WTC11 (cell line): ENCODE measurements at regions not wholly inside any gene's neighbourhood (a gene's known extent, or its start where the extent isn't known, plus 50 kb on each side); places are given as distances from the start of the nearest gene placed in this dataset.

Source experiments
- ATAC-seq: fragments of 200-7000 bp; cut with Tn5 transposase; 2 replicates; pipeline ENCODE4 v1.10.0; 2021; ENCODE audit warnings: mild to moderate bottlenecking, moderate library complexity
- CTCF ChIA-PET: fragments of 300-600 bp; sonication (Branson Sonifier 250); formaldehyde crosslinking; loops from one replicate; lab custom pipeline; 2021; ENCODE audit warnings: antibody characterized with exemption; lab: Charles Lee
- POLR2A ChIA-PET: fragments of 350-600 bp; sonication (Branson Sonifier 250); formaldehyde crosslinking; loops from one replicate; lab custom pipeline; 2021; ENCODE audit warnings: antibody characterized with exemption; lab: Charles Lee
- DNase-seq: peaks from one replicate; pipeline ENCODE4 v3.0.0; 2021; ENCODE audit warnings: low spot score
- H3K27ac Mint-ChIP-seq: 2 replicates; pipeline ENCODE4 v1.8.0; 2021; ENCODE audit warnings: mixed read lengths
- H3K27me3 Mint-ChIP-seq: 2 replicates; pipeline ENCODE4 v1.8.0; 2021; ENCODE audit warnings: low read depth, mild to moderate bottlenecking, moderate library complexity, mixed read lengths
- H3K36me3 Mint-ChIP-seq: 2 replicates; pipeline ENCODE4 v1.8.0; 2021; ENCODE audit warnings: mixed read lengths
- H3K4me1 Mint-ChIP-seq: 2 replicates; pipeline ENCODE4 v1.8.0; 2022; ENCODE audit warnings: mixed read lengths
- H3K4me3 Mint-ChIP-seq: 2 replicates; pipeline ENCODE4 v1.8.0; 2021; ENCODE audit warnings: mild to moderate bottlenecking, moderate library complexity, mixed read lengths
- H3K9me3 Mint-ChIP-seq: 2 replicates; pipeline ENCODE4 v1.8.0; 2021; ENCODE audit warnings: mixed read lengths
- CBFB ChIP-seq: sonication (generic); formaldehyde crosslinking; IDR thresholded peaks from 2 replicates; pipeline ENCODE4 v1.8.1; 2022; ENCODE audit warnings: mild to moderate bottlenecking, low read depth, missing genetic modification reagents
- E2F4 ChIP-seq: sonication (generic); formaldehyde crosslinking; IDR thresholded peaks from 2 replicates; pipeline ENCODE4 v1.8.1; 2022; ENCODE audit warnings: low read depth, mild to moderate bottlenecking, moderate library complexity, missing genetic modification reagents, borderline replicate concordance
- ELF4 ChIP-seq: sonication (generic); formaldehyde crosslinking; IDR thresholded peaks from 2 replicates; pipeline ENCODE4 v1.8.1; 2022; ENCODE audit warnings: low read depth, mild to moderate bottlenecking, moderate library complexity, missing genetic modification reagents
- EMX1 ChIP-seq: fragments of 250-450 bp; sonication (Bioruptor Pico); IDR thresholded peaks from 2 replicates; pipeline ENCODE4 v1.8.0; 2021; ENCODE audit warnings: mild to moderate bottlenecking
- GTF2I ChIP-seq: fragments of 250-450 bp; sonication (Bioruptor Pico); conservative IDR thresholded peaks from 2 replicates; pipeline ENCODE4 v1.4.0; 2021; ENCODE audit warnings: mild to moderate bottlenecking
- JAZF1 ChIP-seq: fragments of 250-450 bp; sonication (Bioruptor Pico); IDR thresholded peaks from 2 replicates; pipeline ENCODE4 v1.9.0; 2021; ENCODE audit warnings: moderate library complexity, mild to moderate bottlenecking, inconsistent platforms
- JUN ChIP-seq: sonication (generic); formaldehyde crosslinking; IDR thresholded peaks from 2 replicates; pipeline ENCODE4 v1.8.0; 2023; ENCODE audit warnings: mild to moderate bottlenecking, missing genetic modification reagents
- MAX ChIP-seq: sonication (generic); formaldehyde crosslinking; IDR thresholded peaks from 2 replicates; pipeline ENCODE4 v1.8.0; 2022; ENCODE audit warnings: mild to moderate bottlenecking, missing genetic modification reagents
- MYBL2 ChIP-seq: sonication (generic); formaldehyde crosslinking; IDR thresholded peaks from 2 replicates; pipeline ENCODE4 v1.8.1; 2023; ENCODE audit warnings: mild to moderate bottlenecking, moderate library complexity, missing genetic modification reagents
- NR3C1 ChIP-seq: sonication (generic); formaldehyde crosslinking; conservative IDR thresholded peaks from 2 replicates; pipeline ENCODE4 v1.8.1; 2023; ENCODE audit warnings: low read depth, mild to moderate bottlenecking, missing genetic modification reagents
- RELA ChIP-seq: sonication (generic); formaldehyde crosslinking; IDR thresholded peaks from 2 replicates; pipeline ENCODE4 v1.8.1; 2022; ENCODE audit warnings: missing genetic modification reagents, mild to moderate bottlenecking, borderline replicate concordance
- SMAD3 ChIP-seq: sonication (generic); formaldehyde crosslinking; IDR thresholded peaks from 2 replicates; pipeline ENCODE4 v1.8.0; 2022; ENCODE audit warnings: missing genetic modification reagents, mild to moderate bottlenecking, borderline replicate concordance
- SMAD4 ChIP-seq: sonication (generic); formaldehyde crosslinking; IDR thresholded peaks from 2 replicates; pipeline ENCODE4 v1.8.0; 2022; ENCODE audit warnings: mild to moderate bottlenecking, missing genetic modification reagents
- SP1 ChIP-seq: sonication (generic); formaldehyde crosslinking; conservative IDR thresholded peaks from 2 replicates; pipeline ENCODE4 v1.8.1; 2022; ENCODE audit warnings: missing genetic modification reagents
- TEAD1 ChIP-seq: sonication (generic); formaldehyde crosslinking; IDR thresholded peaks from 2 replicates; pipeline ENCODE4 v1.8.0; 2022; ENCODE audit warnings: mild to moderate bottlenecking, missing genetic modification reagents
- TP53 ChIP-seq: sonication (generic); formaldehyde crosslinking; IDR thresholded peaks from 2 replicates; pipeline ENCODE4 v1.8.1; 2023; ENCODE audit warnings: mild to moderate bottlenecking, missing genetic modification reagents
- ZBTB43 ChIP-seq: sonication (generic); formaldehyde crosslinking; IDR thresholded peaks from 2 replicates; pipeline ENCODE4 v1.8.1; 2023; ENCODE audit warnings: mild to moderate bottlenecking, missing genetic modification reagents
- ZNF219 ChIP-seq: sonication (generic); formaldehyde crosslinking; IDR thresholded peaks from 2 replicates; pipeline ENCODE4 v1.8.0; 2023; ENCODE audit warnings: missing genetic modification reagents, mild to moderate bottlenecking, borderline replicate concordance
- ZNF425 ChIP-seq: fragments of 250-450 bp; sonication (Bioruptor Pico); conservative IDR thresholded peaks from 2 replicates; pipeline ENCODE4 v1.9.0; 2021; ENCODE audit warnings: mild to moderate bottlenecking
- TF ChIP-seq, protein P1 (sequence below): sonication (generic); formaldehyde crosslinking; IDR thresholded peaks from 2 replicates; pipeline ENCODE4 v1.8.1; 2022; ENCODE audit warnings: missing genetic modification reagents, borderline replicate concordance
- TF ChIP-seq, protein P2 (sequence below): sonication (generic); formaldehyde crosslinking; IDR thresholded peaks from 2 replicates; pipeline ENCODE4 v1.8.0; 2023; ENCODE audit warnings: missing genetic modification reagents
- TF ChIP-seq, protein P3 (sequence below): sonication (generic); formaldehyde crosslinking; IDR thresholded peaks from 2 replicates; pipeline ENCODE4 v1.8.1; 2022; ENCODE audit warnings: mild to moderate bottlenecking, missing genetic modification reagents, moderate library complexity, borderline replicate concordance
- TF ChIP-seq, protein P4 (sequence below): fragments of 250-450 bp; sonication (Bioruptor Pico); IDR thresholded peaks from 2 replicates; pipeline ENCODE4 v2.1.2; 2022; ENCODE audit warnings: mild to moderate bottlenecking, moderate library complexity

- no peak overlapping the region for H3K4me3 Mint-ChIP-seq
- TF ChIP-seq E2F4 (CRISPR knock-in tag) (no peak), RELA (CRISPR knock-in tag) (no peak), ZNF219 (CRISPR knock-in tag) (no peak), SMAD4 (CRISPR knock-in tag) (no peak), CBFB (no peak), ZBTB43 (no peak), GTF2I (CRISPR knock-in tag) (no peak), TEAD1 (no peak), NR3C1 (no peak), MYBL2 (no peak), JAZF1 (CRISPR knock-in tag) (no peak), TP53 (no peak), JUN (CRISPR knock-in tag) (no peak), SP1 (CRISPR knock-in tag) (no peak)
- TF ChIP-seq, protein P1, sequence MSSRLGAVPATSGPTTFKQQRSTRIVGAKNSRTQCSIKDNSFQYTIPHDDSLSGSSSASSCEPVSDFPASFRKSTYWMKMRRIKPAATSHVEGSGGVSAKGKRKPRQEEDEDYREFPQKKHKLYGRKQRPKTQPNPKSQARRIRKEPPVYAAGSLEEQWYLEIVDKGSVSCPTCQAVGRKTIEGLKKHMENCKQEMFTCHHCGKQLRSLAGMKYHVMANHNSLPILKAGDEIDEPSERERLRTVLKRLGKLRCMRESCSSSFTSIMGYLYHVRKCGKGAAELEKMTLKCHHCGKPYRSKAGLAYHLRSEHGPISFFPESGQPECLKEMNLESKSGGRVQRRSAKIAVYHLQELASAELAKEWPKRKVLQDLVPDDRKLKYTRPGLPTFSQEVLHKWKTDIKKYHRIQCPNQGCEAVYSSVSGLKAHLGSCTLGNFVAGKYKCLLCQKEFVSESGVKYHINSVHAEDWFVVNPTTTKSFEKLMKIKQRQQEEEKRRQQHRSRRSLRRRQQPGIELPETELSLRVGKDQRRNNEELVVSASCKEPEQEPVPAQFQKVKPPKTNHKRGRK, result no peak
- TF ChIP-seq, protein P2, sequence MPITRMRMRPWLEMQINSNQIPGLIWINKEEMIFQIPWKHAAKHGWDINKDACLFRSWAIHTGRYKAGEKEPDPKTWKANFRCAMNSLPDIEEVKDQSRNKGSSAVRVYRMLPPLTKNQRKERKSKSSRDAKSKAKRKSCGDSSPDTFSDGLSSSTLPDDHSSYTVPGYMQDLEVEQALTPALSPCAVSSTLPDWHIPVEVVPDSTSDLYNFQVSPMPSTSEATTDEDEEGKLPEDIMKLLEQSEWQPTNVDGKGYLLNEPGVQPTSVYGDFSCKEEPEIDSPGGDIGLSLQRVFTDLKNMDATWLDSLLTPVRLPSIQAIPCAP (CRISPR knock-in tag), result no peak
- TF ChIP-seq, protein P3, sequence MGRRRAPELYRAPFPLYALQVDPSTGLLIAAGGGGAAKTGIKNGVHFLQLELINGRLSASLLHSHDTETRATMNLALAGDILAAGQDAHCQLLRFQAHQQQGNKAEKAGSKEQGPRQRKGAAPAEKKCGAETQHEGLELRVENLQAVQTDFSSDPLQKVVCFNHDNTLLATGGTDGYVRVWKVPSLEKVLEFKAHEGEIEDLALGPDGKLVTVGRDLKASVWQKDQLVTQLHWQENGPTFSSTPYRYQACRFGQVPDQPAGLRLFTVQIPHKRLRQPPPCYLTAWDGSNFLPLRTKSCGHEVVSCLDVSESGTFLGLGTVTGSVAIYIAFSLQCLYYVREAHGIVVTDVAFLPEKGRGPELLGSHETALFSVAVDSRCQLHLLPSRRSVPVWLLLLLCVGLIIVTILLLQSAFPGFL (CRISPR knock-in tag), result no peak
- DNase-seq (no peak), ATAC-seq (no peak)
- H3K9me3 Mint-ChIP-seq, result peaks cover 12% of the 10 kb centered on the region
- H3K36me3 Mint-ChIP-seq, result peaks cover 3% of the 10 kb centered on the region; the same call in 1 of the 2 replicates
- H3K27me3 Mint-ChIP-seq, result no peaks in the 10 kb centered on the region
- ChIA-PET CTCF (interaction anchor here (0.6 to 1.0 kb wide), 2 partner anchors 33 to 162 kb away, joined by 3 to 4 read pairs; no protein-coding TSS in a partner anchor), POLR2A (interaction anchor here (0.5 kb wide), 1 partner anchor 124 kb away, joined by 3 read pairs; no protein-coding TSS in a partner anchor)
- H3K4me1 Mint-ChIP-seq, result peaks cover 12% of the 10 kb centered on the region
- H3K27ac Mint-ChIP-seq, result no peak overlapping the region
Observed at GRCh38 chr20:57932227-57932864, 222.5 kb upstream of the PMEPA1 start.

- Mint-ChIP-seq H3K27me3 (peaks cover 9% of the 10 kb centered on the region; the same call in 1 of the 2 replicates), H3K4me1 (peaks cover 1% of the 10 kb centered on the region), H3K4me3 (no peak overlapping the region), H3K36me3 (peaks cover 11% of the 10 kb centered on the region), H3K9me3 (peaks cover 20% of the 10 kb centered on the region), H3K27ac (no peak overlapping the region)
- CTCF ChIA-PET, result interaction anchor here (0.7 kb wide), 1 partner anchor 8 kb away, joined by 3 read pairs; no protein-coding TSS in a partner anchor
- DNase-seq (no peak), ATAC-seq (no peak)
- POLR2A ChIA-PET, result no interaction called here
- TF ChIP-seq RELA (CRISPR knock-in tag) (no peak), ZNF425 (CRISPR knock-in tag) (no peak), TEAD1 (no peak), EMX1 (CRISPR knock-in tag) (no peak), ELF4 (CRISPR knock-in tag) (no peak), SMAD3 (no peak), MAX (no peak)
- TF ChIP-seq, protein P4, sequence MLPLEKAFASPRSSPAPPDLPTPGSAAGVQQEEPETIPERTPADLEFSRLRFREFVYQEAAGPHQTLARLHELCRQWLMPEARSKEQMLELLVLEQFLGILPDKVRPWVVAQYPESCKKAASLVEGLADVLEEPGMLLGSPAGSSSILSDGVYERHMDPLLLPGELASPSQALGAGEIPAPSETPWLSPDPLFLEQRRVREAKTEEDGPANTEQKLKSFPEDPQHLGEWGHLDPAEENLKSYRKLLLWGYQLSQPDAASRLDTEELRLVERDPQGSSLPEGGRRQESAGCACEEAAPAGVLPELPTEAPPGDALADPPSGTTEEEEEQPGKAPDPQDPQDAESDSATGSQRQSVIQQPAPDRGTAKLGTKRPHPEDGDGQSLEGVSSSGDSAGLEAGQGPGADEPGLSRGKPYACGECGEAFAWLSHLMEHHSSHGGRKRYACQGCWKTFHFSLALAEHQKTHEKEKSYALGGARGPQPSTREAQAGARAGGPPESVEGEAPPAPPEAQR (CRISPR knock-in tag), result no peak
Observed at GRCh38 chr20:57930351-57930750, 220.5 kb upstream of the PMEPA1 start.
